H1 (cell line): ENCODE measurements at regions not wholly inside any gene's neighbourhood (a gene's known extent, or its start where the extent isn't known, plus 50 kb on each side); places are given as distances from the start of the nearest gene placed in this dataset.

Experiments used
- CTCF ChIA-PET: fragments of 300-600 bp; sonication (Branson Sonifier 250); formaldehyde crosslinking; loops from one replicate; lab custom pipeline; 2021; ENCODE audit not compliant: partially characterized antibody; lab: Charles Lee
- POLR2A ChIA-PET: fragments of 300-600 bp; sonication (Branson Sonifier 250); formaldehyde crosslinking; loops from one replicate; lab custom pipeline; 2021; ENCODE audit warnings: inconsistent platforms; ENCODE audit not compliant: partially characterized antibody; lab: Charles Lee
- DNase-seq, 2 experiments: peaks; one replicate each; pipeline versions ENCODE4 v3.0.0 to v3.0.0-alpha.2; 2010 to 2022; ENCODE audit warnings: low spot score in 2 of 2, low read depth in 1 of 2, mixed read lengths in 1 of 2
- FAIRE-seq: peaks from 2 replicates; lab custom pipeline; 2011; peaks lifted over from hg19 to GRCh38; lab: Jason Lieb, UNC
- H2AFZ ChIP-seq: 2 replicates; pipeline ENCODE4 v1.8.1; 2012; ENCODE audit warnings: low read length, inconsistent platforms
- H2AK5ac ChIP-seq: 2 replicates; pipeline ENCODE4 v1.6.1; 2013; ENCODE audit warnings: low read depth, low read length
- H2BK120ac ChIP-seq: replicated peaks from 2 replicates; pipeline ENCODE3; 2013; ENCODE audit warnings: low read depth, low read length, inconsistent platforms
- H2BK12ac ChIP-seq: 2 replicates; pipeline ENCODE4 v1.6.1; 2013; ENCODE audit warnings: low read depth, low read length
- H2BK15ac ChIP-seq: 2 replicates; pipeline ENCODE4 v1.6.1; 2013; ENCODE audit warnings: low read length
- H2BK20ac ChIP-seq: 2 replicates; pipeline ENCODE4 v1.6.1; 2013; ENCODE audit warnings: low read length
- H2BK5ac ChIP-seq: 2 replicates; pipeline ENCODE4 v1.6.1; 2013; ENCODE audit warnings: low read depth, low read length
- H3K14ac ChIP-seq: 2 replicates; pipeline ENCODE4 v1.6.1; 2013; ENCODE audit warnings: inconsistent platforms; ENCODE audit not compliant: insufficient read length
- H3K18ac ChIP-seq: 2 replicates; pipeline ENCODE4 v1.6.1; 2013; ENCODE audit warnings: low read length; ENCODE audit errors: extremely low read depth
- H3K23ac ChIP-seq: 2 replicates; pipeline ENCODE4 v1.6.1; 2013; ENCODE audit warnings: inconsistent platforms; ENCODE audit not compliant: insufficient read length
- H3K23me2 ChIP-seq: 2 replicates; pipeline ENCODE4 v1.6.1; 2013; ENCODE audit warnings: low read depth, low read length
- H3K27ac ChIP-seq: 2 replicates; pipeline ENCODE4 v1.6.1; 2011; ENCODE audit warnings: low read depth, low read length, inconsistent platforms
- H3K27me3 ChIP-seq, 4 experiments: replicated peaks in 1 of 4; 1 replicate in 1 of 4; 2 replicates in 3 of 4; pipeline versions ENCODE4 v1.6.1 to v1.8.1; 2011 to 2013; ENCODE audit warnings: low read length in 3 of 4, mild to moderate bottlenecking in 3 of 4, inconsistent platforms in 2 of 4, mixed read lengths in 2 of 4, moderate library complexity in 1 of 4; ENCODE audit not compliant: control insufficient read depth in 3 of 4, insufficient read depth in 3 of 4; ENCODE audit errors: extremely low read depth in 1 of 4
- H3K36me3 ChIP-seq, 4 experiments: 2 replicates each; pipeline versions ENCODE4 v1.6.1 to v1.8.1; 2011 to 2013; ENCODE audit warnings: mild to moderate bottlenecking in 4 of 4, low read length in 3 of 4, moderate library complexity in 2 of 4, control low read depth in 1 of 4, inconsistent platforms in 1 of 4; ENCODE audit not compliant: insufficient read depth in 4 of 4, control insufficient read depth in 2 of 4
- H3K4ac ChIP-seq: replicated peaks from 2 replicates; pipeline ENCODE3; 2013; ENCODE audit warnings: low read length, low read depth, mixed read lengths, inconsistent platforms; ENCODE audit not compliant: insufficient read length
- H3K4me1 ChIP-seq, 4 experiments: replicated peaks in 1 of 4; 1 replicate in 1 of 4; 2 replicates in 3 of 4; pipeline versions ENCODE4 v1.6.1 to v1.8.1; 2011 to 2013; ENCODE audit warnings: low read length in 3 of 4, inconsistent platforms in 2 of 4, mixed read lengths in 1 of 4; ENCODE audit not compliant: insufficient read depth in 4 of 4, control insufficient read depth in 3 of 4
- H3K4me2 ChIP-seq, 2 experiments: 2 replicates each; pipeline versions ENCODE4 v1.6.1 to v1.8.1; 2011 to 2013; ENCODE audit warnings: low read depth in 2 of 2, low read length in 2 of 2, control low read depth in 1 of 2, inconsistent platforms in 1 of 2, mild to moderate bottlenecking in 1 of 2; ENCODE audit not compliant: insufficient read depth in 1 of 2
- H3K4me3 ChIP-seq, 4 experiments: fragments of 200-600, 300-600 bp in 1 of 4; sonication (generic), shearing (Covaris generic), sonication (Bioruptor Twin) in 1 of 4; 2 replicates each; pipeline versions ENCODE4 v1.5.1 to v1.8.1; 2011 to 2016; ENCODE audit warnings: low read length in 4 of 4, low read depth in 3 of 4, control low read depth in 2 of 4, inconsistent platforms in 2 of 4, mild to moderate bottlenecking in 2 of 4, mixed read lengths in 1 of 4, moderate library complexity in 1 of 4; ENCODE audit not compliant: insufficient read depth in 2 of 4; ENCODE audit errors: extremely low read depth in 1 of 4
- H3K56ac ChIP-seq: replicated peaks from 2 replicates; pipeline ENCODE3; 2013; ENCODE audit warnings: low read depth, mild to moderate bottlenecking, mixed read lengths, low read length, inconsistent platforms; ENCODE audit not compliant: insufficient read length
- H3K79me1 ChIP-seq: 2 replicates; pipeline ENCODE4 v1.6.1; 2013; ENCODE audit warnings: low read depth, low read length, control low read depth
- H3K79me2 ChIP-seq, 2 experiments: 2 replicates each; pipeline versions ENCODE4 v1.6.1 to v1.8.1; 2012 to 2013; ENCODE audit warnings: low read length in 2 of 2, mild to moderate bottlenecking in 2 of 2, inconsistent platforms in 1 of 2; ENCODE audit not compliant: insufficient read depth in 2 of 2, control insufficient read depth in 1 of 2
- H3K9ac ChIP-seq, 4 experiments: replicated peaks in 1 of 4; 1 replicate in 1 of 4; 2 replicates in 3 of 4; pipeline versions ENCODE4 v1.6.1 to v1.8.1; 2011 to 2013; ENCODE audit warnings: low read depth in 3 of 4, low read length in 3 of 4, control low read depth in 2 of 4, mild to moderate bottlenecking in 2 of 4, moderate library complexity in 2 of 4, inconsistent platforms in 1 of 4; ENCODE audit errors: extremely low read depth in 1 of 4
- H3K9me3 ChIP-seq, 2 experiments: 2 replicates each; pipeline versions ENCODE4 v1.6.1 to v1.8.1; 2012 to 2013; ENCODE audit warnings: mild to moderate bottlenecking in 2 of 2, moderate library complexity in 2 of 2, control low read depth in 1 of 2, inconsistent platforms in 1 of 2, low read depth in 1 of 2, low read length in 1 of 2, mixed read lengths in 1 of 2; ENCODE audit not compliant: insufficient read depth in 2 of 2
- H4K20me1 ChIP-seq, 2 experiments: replicated peaks in 1 of 2; 2 replicates each; pipeline versions ENCODE3 to v1.8.1; 2011 to 2013; ENCODE audit warnings: inconsistent platforms in 2 of 2, low read length in 2 of 2, mild to moderate bottlenecking in 1 of 2; ENCODE audit not compliant: insufficient read depth in 2 of 2, control insufficient read depth in 1 of 2
- H4K5ac ChIP-seq: 2 replicates; pipeline ENCODE4 v1.6.1; 2013; ENCODE audit warnings: low read length, low read depth, mixed read lengths, inconsistent platforms; ENCODE audit not compliant: insufficient read length
- H4K8ac ChIP-seq: 2 replicates; pipeline ENCODE4 v1.8.0; 2013; ENCODE audit warnings: mild to moderate bottlenecking, moderate library complexity, low read length, inconsistent platforms; ENCODE audit not compliant: insufficient read depth; ENCODE audit errors: extremely low read depth
- H4K91ac ChIP-seq: replicated peaks from 2 replicates; pipeline ENCODE3; 2013; ENCODE audit warnings: low read length, mixed read lengths, inconsistent platforms; ENCODE audit not compliant: insufficient read length
- HDAC6 ChIP-seq: IDR thresholded peaks from one replicate; pipeline ENCODE4 v1.7.1; 2012; ENCODE audit warnings: low read depth, mild to moderate bottlenecking, inconsistent platforms, low read length, moderate library complexity
- KDM5A ChIP-seq: fragments of 200-600 bp; IDR thresholded peaks from 2 replicates; pipeline ENCODE4 v1.7.1; 2012; ENCODE audit warnings: mild to moderate bottlenecking, low read length, inconsistent platforms, mixed read lengths
- NRF1 ChIP-seq: IDR thresholded peaks from 2 replicates; pipeline ENCODE4 v1.6.1; 2011; ENCODE audit warnings: mild to moderate bottlenecking, low read depth, low read length, improper control_type of control experiment
- ZNF274 ChIP-seq: IDR thresholded peaks from 2 replicates; pipeline ENCODE4 v1.7.0; 2012; ENCODE audit warnings: low read length, borderline replicate concordance; ENCODE audit errors: extremely low read depth
- WGBS, 2 experiments: shearing (Covaris generic) in 1 of 2; methylation state at CpG; one replicate each; pipeline versions ENCODE4 v1.1.6 to v1.1.7; 2013 to 2015; ENCODE audit warnings: low lambda C conversion rate in 2 of 2, mixed read lengths in 2 of 2, inconsistent platforms in 1 of 2, low coverage in 1 of 2, missing lambda C conversion rate in 1 of 2; ENCODE audit not compliant: insufficient replicate concordance in 2 of 2, insufficient coverage in 1 of 2, insufficient read length in 1 of 2; ENCODE audit errors: extremely low coverage in 1 of 2, missing lambda C conversion rate in 1 of 2; 5-methylcytosine and 5-hydroxymethylcytosine counted together

DNA sequence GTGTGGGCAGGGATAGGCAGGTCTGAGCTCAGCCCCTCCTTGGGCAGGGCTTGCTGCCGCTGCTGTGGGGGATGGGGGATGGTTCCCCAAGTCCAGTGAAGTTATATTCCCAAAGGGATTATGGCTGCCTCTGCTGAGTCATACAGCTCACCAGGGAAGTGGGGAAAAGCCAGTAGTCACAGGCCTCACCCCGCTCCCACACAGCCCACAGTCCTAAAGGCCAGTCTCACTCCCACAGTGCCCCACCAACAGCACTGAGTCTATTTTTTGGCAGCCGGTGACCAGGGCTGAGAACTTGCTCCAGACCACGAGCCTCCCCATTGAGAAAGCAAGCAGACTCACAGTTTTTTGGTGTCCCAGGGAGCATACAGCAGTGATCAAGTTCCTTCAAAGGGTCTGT, 173.3 kb downstream of the OSR1 start:
- Histone ChIP-seq H3K4me1 (no peaks in the 10 kb centered on the region), H3K23ac (no peak overlapping the region), H3K4me3 (no peak overlapping the region), H2BK12ac (no peak overlapping the region), H2BK120ac (no peak overlapping the region), H4K8ac (no peak overlapping the region), H3K79me1 (no peaks in the 10 kb centered on the region), H3K9me3 (0 out of 4 replicates have a peak, but pooled peaks cover 0 to 3% of the 10 kb centered on the region in 2 experiments), H3K9ac (no peak overlapping the region), H3K4me2 (no peak overlapping the region), H3K27ac (no peak overlapping the region), H3K36me3 (no peaks in the 10 kb centered on the region), H3K18ac (no peak overlapping the region), H4K5ac (no peak overlapping the region), H3K4ac (no peak overlapping the region), H2AFZ (no peak overlapping the region), H3K27me3 (no peaks in the 10 kb centered on the region), H4K91ac (no peak overlapping the region), H2BK20ac (no peak overlapping the region), H2AK5ac (no peak overlapping the region), H4K20me1 (no peaks in the 10 kb centered on the region), H2BK5ac (no peak overlapping the region), H3K56ac (no peak overlapping the region), H3K23me2 (no peaks in the 10 kb centered on the region), H3K14ac (no peak overlapping the region), H2BK15ac (no peak overlapping the region), H3K79me2 (no peaks in the 10 kb centered on the region)
- ChIA-PET POLR2A (no interaction called here), CTCF (interaction anchor here (1.0 kb wide), 1 partner anchor 334 kb away, joined by 3 read pairs; no protein-coding TSS in a partner anchor)
- WGBS, 2 experiments = 97% methylated on average over 4 of the region's 4 CpGs; no CpG with 5 or more reads in 1 of the 2 experiments
- TF ChIP-seq KDM5A (no peak), NRF1 (no peak), HDAC6 (no peak), ZNF274 (no peak)
- no peak for FAIRE-seq
- no peak for DNase-seq
